ENCODE measurements at regions not wholly inside any gene's neighbourhood (a gene's known extent, or its start where the extent isn't known, plus 50 kb on each side); places are given as distances from the start of the nearest gene placed in this dataset.

- no peak for TF ChIP-seq CTCF (optimal IDR thresholded peaks at IDR 0.05 in 1 of 3, IDR thresholded peaks at IDR 0.05 in 1 of 3, conservative IDR thresholded peaks at IDR 0.05 in 1 of 3; ENCODE audit: extremely low read depth in 1 of 3, insufficient read depth in 2 of 3, low read length in 3 of 3)
- TF ChIP-seq EZH2 (IDR thresholded peaks at IDR 0.05; ENCODE audit: low read length), result no peak
Observed at GRCh38 chr6:12575961-12576360, 140.6 kb upstream of the PHACTR1 start.
